ENCODE measurements at regions not wholly inside any gene's neighbourhood (a gene's known extent, or its start where the extent isn't known, plus 50 kb on each side); places are given as distances from the start of the nearest gene placed in this dataset.

DNA sequence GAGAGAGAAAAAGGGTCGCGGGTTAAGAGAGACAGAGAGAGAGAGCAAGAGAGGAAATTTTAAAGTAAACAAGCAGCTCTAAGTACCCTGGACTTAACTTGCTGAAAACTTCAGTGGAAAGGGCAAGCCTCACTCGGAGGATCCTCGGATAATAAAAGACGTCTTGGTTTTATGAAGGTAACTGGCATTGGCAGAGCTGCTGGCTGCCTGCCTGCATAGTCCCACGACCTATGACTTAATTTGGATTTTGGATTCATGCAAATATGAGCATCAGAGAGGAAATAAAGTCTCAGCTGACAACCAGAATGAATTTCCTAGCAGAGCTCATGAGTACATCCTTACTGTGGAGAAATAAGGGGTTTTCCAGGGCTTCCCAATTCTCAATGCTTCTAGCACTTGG is 95.1 kb upstream of the PDZRN3 start:
- TF ChIP-seq, protein P1, sequence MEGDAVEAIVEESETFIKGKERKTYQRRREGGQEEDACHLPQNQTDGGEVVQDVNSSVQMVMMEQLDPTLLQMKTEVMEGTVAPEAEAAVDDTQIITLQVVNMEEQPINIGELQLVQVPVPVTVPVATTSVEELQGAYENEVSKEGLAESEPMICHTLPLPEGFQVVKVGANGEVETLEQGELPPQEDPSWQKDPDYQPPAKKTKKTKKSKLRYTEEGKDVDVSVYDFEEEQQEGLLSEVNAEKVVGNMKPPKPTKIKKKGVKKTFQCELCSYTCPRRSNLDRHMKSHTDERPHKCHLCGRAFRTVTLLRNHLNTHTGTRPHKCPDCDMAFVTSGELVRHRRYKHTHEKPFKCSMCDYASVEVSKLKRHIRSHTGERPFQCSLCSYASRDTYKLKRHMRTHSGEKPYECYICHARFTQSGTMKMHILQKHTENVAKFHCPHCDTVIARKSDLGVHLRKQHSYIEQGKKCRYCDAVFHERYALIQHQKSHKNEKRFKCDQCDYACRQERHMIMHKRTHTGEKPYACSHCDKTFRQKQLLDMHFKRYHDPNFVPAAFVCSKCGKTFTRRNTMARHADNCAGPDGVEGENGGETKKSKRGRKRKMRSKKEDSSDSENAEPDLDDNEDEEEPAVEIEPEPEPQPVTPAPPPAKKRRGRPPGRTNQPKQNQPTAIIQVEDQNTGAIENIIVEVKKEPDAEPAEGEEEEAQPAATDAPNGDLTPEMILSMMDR (IDR thresholded peaks at IDR 0.05; ENCODE audit: low read depth, low read length, poor library complexity, severe bottlenecking): no peak
- no peak for TF ChIP-seq EZH2phosphoT487 (IDR thresholded peaks at IDR 0.05; ENCODE audit: borderline replicate concordance, low read length)
